HG02970 (cell line): ENCODE measurements at regions not wholly inside any gene's neighbourhood (a gene's known extent, or its start where the extent isn't known, plus 50 kb on each side); places are given as distances from the start of the nearest gene placed in this dataset.

Source experiments
- ATAC-seq: cut with Tn5 transposase; IDR thresholded peaks from one replicate; pipeline ENCODE4 v1.9.1; 2021; ENCODE audit warnings: mild to moderate bottlenecking, moderate library complexity, moderate number of reproducible peaks; ENCODE audit not compliant: unreplicated experiment, low FRiP score

GRCh38 chr4:179447308-179447707, 2005.1 kb upstream of the AGA start:
- no peak for ATAC-seq

- ATAC-seq, result no peak
Measured at GRCh38 chr4:179465131-179465797, 2023.0 kb upstream of the AGA start.

GRCh38 chr4:179467878-179468277, 2025.6 kb upstream of the AGA start:
- no peak for ATAC-seq

- no peak for ATAC-seq
Measured at GRCh38 chr4:179472164-179472563, 2029.9 kb upstream of the AGA start.

- no peak for ATAC-seq
Measured at GRCh38 chr4:179478608-179479007, 2036.4 kb upstream of the AGA start.

DNA sequence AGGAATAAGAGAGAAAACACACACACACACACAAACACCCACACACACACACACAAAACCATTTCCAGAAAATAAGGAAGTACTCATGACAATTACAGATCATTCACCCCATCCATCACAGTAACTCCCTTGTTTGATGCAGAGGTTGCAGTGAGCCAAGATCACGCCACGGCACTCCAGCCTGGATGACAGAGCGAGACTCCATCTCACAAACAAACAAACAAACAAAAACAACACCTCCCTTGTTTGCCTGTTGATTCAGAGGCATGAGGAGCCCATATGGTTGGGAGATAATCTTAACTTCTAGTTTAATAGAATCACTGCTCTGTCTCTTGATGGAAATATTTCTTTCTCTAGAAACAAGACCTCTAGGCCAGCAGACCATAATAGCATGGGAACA, 2043.5 kb upstream of the AGA start:
- ATAC-seq, result no peak

DNA sequence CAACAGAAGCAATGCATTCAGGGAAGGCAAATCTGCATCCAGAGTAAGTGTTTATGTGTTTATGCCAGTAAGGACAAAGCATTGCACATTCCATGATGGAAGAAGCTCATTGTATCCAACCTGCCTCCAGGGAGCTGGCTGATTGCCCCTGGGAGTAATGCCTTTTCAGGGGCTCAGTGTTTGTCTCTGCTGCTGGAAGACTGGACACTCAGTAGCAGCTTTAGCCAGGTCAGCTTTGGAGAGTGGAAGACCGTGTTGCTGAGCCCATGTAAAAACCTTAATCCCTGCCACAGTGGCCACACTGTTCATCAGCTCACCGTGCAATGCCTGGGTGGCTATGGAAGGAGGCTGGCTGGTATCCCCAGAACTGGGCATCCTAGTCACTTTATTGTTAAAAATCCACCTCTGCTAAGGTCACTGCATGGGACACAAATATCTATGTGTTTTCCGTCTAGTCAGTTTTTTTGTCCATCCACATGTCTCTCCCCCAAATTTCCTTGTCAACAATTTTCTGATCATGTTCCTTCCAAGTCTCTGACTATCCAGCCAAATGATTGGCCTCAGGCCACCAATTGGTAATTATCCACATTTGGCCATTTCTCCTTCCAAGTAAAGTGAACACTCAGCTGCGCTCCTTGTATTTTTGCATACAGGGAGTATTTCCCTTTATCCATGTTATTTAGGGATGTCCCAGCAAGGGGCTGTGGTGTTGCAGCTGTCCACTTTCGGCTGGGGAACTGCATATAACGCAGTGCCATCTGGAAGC, 2044.5 kb upstream of the AGA start:
- ATAC-seq, result no peak

DNA sequence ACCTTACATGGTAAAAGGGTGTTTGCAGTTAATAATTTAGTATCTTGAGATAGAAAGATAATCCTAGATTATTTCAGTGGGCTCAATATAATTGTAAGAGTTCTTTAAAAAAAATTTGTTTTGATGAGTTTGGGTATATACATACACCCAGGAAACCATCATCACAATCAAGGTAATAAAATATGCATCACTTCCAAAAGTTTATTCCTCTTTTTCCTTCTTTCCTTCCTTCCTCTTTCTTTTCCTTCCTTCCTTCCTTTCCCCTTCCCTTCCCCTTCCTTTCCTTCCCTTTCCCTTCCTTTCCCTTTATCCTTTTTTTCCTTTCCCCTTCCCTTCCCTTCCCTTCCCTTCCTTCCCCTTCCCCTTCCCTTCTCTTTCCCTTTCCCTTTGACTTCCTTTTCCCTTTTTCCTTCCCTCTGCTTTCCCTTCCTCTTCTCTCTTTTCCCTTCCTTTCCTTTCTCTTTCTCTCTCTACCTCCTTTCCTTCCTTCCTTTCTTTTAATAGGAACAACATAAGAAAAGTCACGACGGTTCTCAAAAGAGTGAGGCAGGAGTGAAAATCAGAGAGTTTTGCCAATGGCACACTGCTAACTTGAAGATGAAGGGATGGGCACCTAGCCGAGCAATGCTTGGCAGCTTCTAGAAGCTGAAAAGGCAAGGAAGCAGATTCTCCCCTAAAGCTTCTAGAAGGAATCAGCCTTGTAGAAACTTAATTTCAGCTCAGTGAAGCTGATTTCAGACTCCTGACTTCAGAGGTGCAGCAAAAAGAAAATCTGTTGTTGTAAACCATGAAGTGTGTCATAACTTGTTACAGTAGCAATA, 2050.2 kb upstream of the AGA start:
- ATAC-seq, result no peak

GRCh38 chr4:179503976-179504375, 2061.7 kb upstream of the AGA start:
- ATAC-seq, result no peak

DNA sequence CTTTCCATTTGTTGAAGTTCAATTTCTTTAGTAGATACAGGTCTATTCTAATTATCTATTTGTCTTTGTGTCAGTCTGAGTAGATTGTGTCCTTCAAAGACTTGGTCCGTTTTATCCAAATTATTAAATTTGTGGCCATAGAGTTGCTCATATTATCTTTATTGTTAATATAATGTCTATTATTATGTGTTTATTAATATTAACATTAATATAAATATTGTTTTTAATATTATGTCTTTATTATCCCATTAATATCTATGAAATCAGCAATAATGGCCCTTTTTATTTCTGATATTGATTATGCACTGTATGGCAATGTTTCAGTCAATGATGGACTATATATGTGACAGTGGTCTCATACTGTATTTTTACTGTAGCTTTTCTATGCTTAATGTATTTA, 2067.3 kb upstream of the AGA start:
- no peak for ATAC-seq

DNA sequence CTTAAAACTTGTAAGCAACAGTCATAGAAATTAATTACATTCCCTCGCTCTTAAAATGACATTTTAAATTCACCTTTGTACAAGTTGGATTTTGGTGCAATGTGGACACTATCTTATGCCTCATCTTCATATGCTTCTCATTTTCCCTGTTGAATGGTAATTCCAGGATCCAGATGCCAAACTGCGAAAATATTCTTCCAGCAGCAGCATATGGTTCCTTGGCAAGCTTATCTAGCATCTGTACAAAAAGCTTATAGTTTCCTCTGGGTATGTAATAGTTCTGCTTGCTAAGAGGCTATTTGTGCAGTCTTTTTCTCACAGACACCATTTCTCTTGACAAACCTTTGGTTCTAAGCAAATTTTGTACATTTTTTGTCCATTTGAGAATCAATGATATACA, 2079.7 kb upstream of the AGA start:
- ATAC-seq, result no peak

DNA sequence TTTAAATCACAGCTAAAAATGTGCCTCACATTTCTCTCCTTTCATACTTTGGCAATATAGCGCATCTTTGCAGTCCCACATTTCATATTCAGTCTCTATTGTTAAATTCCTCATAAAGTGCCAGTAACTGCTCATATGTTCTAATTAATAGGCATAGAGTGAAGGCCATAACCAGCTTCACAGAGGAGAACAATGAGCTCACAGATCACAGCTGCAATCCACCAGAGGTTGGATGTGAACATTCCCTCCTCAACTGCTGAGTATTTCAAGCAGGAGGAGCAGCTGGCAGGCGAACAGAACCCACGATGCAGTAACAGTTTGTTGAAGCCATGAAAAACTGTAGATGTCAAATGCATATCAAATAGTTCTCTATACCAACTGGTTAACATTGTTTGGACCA, 2088.7 kb upstream of the AGA start:
- ATAC-seq, result no peak

DNA sequence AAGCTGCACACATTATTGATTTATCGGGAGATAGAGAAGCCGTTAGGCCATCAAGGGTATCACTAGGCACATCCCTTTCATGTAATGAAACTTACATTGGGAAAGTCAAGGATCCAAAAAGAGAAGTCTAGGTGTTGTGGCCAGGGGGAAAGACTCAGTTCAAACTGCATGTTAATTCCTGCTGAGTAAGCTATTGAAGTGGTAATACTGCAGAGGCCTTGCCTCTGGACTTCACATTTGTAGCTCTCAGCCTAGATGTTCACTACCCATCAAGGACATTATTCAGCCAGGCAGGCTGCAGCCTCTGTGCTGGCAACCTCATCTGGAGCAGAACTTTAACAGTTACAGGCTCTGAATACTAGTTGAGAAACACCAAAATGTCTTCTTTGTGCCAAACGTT, 2094.5 kb upstream of the AGA start:
- no peak for ATAC-seq

GRCh38 chr4:179539641-179540040, 2097.4 kb upstream of the AGA start:
- ATAC-seq, result no peak

DNA sequence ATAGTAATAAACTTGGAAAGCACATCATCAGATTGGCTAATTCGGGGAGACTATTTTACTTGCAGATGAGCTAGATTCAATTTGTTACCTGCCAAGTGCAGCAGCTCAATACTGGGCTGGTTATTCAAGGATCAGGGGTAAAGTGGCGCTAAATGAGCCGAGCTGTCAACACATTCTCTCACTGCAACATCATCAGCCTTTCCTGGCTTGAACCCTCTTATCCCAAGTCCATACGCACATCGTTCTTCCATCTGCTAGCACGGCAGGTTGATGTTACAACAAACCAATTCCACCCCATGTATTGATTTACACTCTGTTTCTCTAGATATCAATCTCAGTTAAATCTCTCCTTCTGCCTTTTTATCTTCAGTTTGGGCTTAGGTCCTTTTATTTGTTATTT, 2101.5 kb upstream of the AGA start:
- ATAC-seq, result no peak

DNA sequence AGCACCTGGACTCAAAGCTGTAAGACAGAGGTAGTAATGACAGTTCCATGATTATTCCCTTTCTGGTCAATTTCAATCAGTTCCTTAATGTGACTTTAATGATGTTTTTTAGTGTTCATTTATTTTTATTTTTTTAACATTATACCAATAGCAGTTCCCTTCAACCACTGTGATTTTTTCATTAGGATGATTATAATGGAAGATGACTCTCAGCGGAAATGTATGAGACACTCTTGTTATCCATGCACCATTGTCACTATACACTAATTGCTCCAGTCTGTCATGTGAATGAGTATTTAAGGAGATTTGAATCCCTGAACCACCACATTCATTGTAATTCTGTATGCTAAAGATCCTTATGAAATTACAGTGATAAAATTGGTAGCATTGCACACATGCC, 2102.3 kb upstream of the AGA start:
- ATAC-seq, result no peak

GRCh38 chr4:179552131-179552530, 2109.9 kb upstream of the AGA start:
- ATAC-seq, result no peak

DNA sequence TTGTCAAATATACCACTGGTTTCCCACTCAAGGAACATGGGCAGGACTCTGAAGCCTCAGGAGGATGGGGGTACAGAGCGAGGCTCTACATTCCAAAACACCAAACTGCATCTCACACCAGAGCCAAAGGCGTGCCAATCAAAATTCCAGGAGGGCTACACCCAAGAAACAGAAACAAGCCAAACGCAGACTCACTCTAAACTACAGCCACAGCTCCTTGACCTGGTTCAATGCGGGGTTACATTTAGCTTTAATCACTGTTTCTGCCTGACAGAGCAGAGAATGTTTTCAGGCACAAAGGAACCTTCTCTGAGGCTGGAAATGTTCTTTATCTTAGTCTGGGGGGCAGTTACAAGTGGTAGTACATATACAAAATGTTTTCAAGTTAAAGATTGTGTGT, 2121.5 kb upstream of the AGA start:
- no peak for ATAC-seq

- ATAC-seq, result no peak
Measured at GRCh38 chr4:179569549-179569948, 2127.3 kb upstream of the AGA start.

GRCh38 chr4:179582164-179582905, 2140.1 kb upstream of the AGA start:
- no peak for ATAC-seq

- no peak for ATAC-seq
Measured at GRCh38 chr4:179583221-179583620, 2141.0 kb upstream of the AGA start.
